ENCODE measurements at regions not wholly inside any gene's neighbourhood (a gene's known extent, or its start where the extent isn't known, plus 50 kb on each side); places are given as distances from the start of the nearest gene placed in this dataset.

DNA sequence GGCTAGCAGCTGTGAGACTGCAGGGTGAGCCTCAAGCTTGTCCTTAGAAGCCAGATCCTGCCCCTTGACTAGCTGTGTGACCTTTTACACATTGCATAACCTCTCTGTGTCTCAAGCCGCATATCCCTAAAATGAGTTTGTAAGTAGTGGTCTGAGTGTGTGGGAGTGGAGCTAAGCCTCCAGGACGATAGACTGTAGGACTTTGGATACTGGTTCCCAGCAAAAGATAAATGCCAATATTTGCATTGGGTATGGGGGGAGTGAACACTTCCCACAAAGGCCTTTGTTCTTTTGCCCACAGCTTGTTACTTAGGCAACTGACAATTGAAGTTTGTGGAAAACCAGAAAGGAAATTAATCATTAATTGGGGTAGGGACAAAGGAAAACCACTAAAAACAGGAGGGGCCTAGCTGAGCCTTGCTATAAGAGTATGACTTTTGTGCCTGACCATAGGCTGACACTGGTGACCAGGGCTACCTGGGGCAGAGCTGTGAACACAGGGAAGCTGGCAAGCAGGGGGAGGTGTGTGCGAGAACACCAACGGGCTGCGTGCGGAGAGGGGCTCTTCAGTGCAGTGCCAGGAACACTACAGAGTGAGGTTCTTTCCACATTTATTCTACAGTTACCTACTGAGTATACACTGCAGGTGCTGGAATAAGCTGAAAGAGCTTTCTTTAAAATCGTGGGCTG is 102.4 kb upstream of the ETV3 start:
- CTCF ChIA-PET: interaction anchor here (1.0 kb wide), 1 partner anchor 22 kb away, joined by 3 read pairs; no protein-coding TSS in a partner anchor
- TF ChIP-seq, protein P1, sequence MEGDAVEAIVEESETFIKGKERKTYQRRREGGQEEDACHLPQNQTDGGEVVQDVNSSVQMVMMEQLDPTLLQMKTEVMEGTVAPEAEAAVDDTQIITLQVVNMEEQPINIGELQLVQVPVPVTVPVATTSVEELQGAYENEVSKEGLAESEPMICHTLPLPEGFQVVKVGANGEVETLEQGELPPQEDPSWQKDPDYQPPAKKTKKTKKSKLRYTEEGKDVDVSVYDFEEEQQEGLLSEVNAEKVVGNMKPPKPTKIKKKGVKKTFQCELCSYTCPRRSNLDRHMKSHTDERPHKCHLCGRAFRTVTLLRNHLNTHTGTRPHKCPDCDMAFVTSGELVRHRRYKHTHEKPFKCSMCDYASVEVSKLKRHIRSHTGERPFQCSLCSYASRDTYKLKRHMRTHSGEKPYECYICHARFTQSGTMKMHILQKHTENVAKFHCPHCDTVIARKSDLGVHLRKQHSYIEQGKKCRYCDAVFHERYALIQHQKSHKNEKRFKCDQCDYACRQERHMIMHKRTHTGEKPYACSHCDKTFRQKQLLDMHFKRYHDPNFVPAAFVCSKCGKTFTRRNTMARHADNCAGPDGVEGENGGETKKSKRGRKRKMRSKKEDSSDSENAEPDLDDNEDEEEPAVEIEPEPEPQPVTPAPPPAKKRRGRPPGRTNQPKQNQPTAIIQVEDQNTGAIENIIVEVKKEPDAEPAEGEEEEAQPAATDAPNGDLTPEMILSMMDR (IDR thresholded peaks at IDR 0.05; ENCODE audit: control extremely low read depth, extremely low read depth, low read depth, missing control alignments): no peak
- POLR2A ChIA-PET: no interaction called here
- DNase-seq (ENCODE audit: extremely low spot score): no peak

DNA sequence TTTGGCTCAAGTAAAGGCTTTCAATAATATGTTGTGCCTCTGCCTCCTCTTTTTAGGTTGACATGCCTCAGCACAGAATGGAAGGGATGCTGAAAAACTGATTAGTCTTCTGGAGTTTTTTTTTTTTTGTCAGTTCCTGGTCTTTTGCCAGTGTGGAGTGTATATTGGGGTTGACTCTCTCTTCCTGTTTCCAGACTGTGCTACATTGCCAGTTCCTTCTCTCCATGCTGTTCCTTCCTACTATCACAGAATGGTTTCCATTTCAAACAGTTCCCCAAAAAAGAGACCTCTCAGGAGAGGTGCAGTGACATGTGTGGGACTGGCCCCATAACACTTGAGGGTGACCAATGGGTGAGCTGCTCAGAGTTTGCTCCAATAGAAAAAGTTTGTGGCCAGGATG is 101.7 kb upstream of the ETV3 start:
- TF ChIP-seq, protein P1 (IDR thresholded peaks at IDR 0.05; ENCODE audit: control extremely low read depth, extremely low read depth, low read depth, missing control alignments): no peak
- POLR2A ChIA-PET: no interaction called here
- DNase-seq (ENCODE audit: extremely low spot score): no peak
- CTCF ChIA-PET: interaction anchor here (1.0 kb wide), 2 partner anchors 10 to 22 kb away, joined by 3 read pairs; no protein-coding TSS in a partner anchor

DNA sequence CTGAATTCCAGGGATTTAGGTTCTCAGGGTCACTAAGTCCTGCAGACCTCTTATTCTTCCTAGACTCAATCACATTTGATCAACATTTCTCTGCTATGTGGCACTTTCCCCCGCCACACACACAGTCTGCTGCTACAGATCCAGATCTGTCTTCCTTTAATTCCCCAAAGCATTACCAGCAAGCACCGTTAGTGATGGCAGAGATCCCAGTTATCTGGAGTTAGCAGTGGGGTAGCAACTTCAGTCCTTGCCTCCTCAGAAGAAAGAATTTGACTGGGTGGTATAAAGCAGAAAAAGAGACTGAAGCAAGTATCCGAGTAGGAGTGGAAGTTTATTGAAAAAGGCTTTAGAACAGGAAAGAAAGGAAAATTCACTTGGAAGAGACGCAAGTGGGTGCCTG is 100.4 kb upstream of the ETV3 start:
- TF ChIP-seq, protein P1 (IDR thresholded peaks at IDR 0.05; ENCODE audit: control extremely low read depth, extremely low read depth, low read depth, missing control alignments): no peak
- ChIA-PET POLR2A (no interaction called here), CTCF (no interaction called here)
- DNase-seq (ENCODE audit: extremely low spot score): no peak

DNA sequence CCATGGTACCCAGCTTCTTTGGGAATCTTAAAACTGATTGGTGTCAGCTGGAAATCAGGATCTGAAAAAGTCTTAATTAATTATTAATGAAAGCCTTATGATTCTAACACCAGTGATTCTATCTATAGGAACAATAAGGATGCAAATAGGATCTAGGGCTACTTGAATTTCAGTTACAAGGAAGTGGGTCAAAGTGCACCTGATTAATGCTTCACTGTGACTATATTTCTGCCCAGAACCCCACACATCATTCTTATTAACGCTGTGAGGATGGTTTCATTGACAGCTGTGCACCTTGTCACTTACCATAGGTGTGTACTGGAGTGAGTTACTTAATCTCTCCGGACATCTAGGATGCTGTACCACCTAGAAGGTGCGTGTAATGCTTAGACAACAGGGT is 99.8 kb upstream of the ETV3 start:
- DNase-seq (ENCODE audit: extremely low spot score): no peak
- CTCF ChIA-PET: no interaction called here
- TF ChIP-seq, protein P1 (IDR thresholded peaks at IDR 0.05; ENCODE audit: control extremely low read depth, extremely low read depth, low read depth, missing control alignments): no peak
- POLR2A ChIA-PET: no interaction called here

DNA sequence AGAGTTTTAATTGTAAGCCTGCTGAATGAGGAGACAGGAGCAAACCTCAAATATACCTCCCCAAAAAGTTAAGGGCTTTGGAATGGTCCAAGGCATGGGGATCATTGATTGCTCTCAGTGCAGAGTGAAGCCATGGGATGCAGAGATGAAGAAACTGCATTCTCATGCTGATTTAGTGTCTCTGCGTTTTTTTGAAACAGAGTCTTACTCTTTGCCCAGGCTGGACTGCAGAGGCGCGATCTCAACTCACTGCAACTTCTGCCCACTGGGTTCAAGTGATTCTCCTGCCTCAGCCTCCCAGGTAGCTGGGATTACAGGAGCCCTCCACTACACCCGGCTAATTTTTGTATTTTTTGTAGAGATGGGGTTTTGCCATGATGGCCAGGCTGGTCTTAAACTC is 99.3 kb upstream of the ETV3 start:
- TF ChIP-seq, protein P1 (IDR thresholded peaks at IDR 0.05; ENCODE audit: control extremely low read depth, extremely low read depth, low read depth, missing control alignments): no peak
- no peak for DNase-seq (ENCODE audit: extremely low spot score)
- CTCF ChIA-PET: no interaction called here
- POLR2A ChIA-PET: no interaction called here

DNA sequence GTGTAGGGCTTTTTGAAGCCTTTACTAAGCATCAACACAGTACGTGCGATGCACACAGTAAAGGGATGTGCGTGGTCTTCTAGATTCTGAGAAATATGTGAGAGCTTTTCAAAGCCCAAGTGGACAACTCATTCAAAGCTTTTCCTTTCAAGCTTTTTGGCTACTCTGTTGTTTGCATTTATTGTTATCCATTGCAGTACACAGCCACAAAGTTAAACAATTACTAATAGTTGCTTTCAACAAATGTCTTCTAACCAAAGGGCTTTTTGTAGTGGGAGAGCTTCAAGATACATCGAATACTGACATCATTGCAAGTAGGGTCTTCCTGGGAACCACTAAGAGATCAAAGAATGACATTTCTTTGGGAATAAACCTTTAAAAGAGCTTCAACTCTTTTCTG is 97.9 kb upstream of the ETV3 start:
- POLR2A ChIA-PET: no interaction called here
- TF ChIP-seq, protein P1 (IDR thresholded peaks at IDR 0.05; ENCODE audit: control extremely low read depth, extremely low read depth, low read depth, missing control alignments): no peak
- CTCF ChIA-PET: interaction anchor here (1.0 kb wide), 1 partner anchor 9 kb away, joined by 3 read pairs; no protein-coding TSS in a partner anchor
- no peak for DNase-seq (ENCODE audit: extremely low spot score)

Measured in GM10248 (cell line).